H1 (cell line): ENCODE measurements at regions not wholly inside any gene's neighbourhood (a gene's known extent, or its start where the extent isn't known, plus 50 kb on each side); places are given as distances from the start of the nearest gene placed in this dataset.

Source experiments
- CTCF ChIA-PET: fragments of 300-600 bp; sonication (Branson Sonifier 250); formaldehyde crosslinking; loops from one replicate; lab custom pipeline; 2021; ENCODE audit not compliant: partially characterized antibody; lab: Charles Lee
- POLR2A ChIA-PET: fragments of 300-600 bp; sonication (Branson Sonifier 250); formaldehyde crosslinking; loops from one replicate; lab custom pipeline; 2021; ENCODE audit warnings: inconsistent platforms; ENCODE audit not compliant: partially characterized antibody; lab: Charles Lee
- DNase-seq, 2 experiments: peaks; one replicate each; pipeline versions ENCODE4 v3.0.0 to v3.0.0-alpha.2; 2010 to 2022; ENCODE audit warnings: low spot score in 2 of 2, low read depth in 1 of 2, mixed read lengths in 1 of 2
- FAIRE-seq: peaks from 2 replicates; lab custom pipeline; 2011; peaks lifted over from hg19 to GRCh38; lab: Jason Lieb, UNC
- H2AFZ ChIP-seq: 2 replicates; pipeline ENCODE4 v1.8.1; 2012; ENCODE audit warnings: low read length, inconsistent platforms
- H2AK5ac ChIP-seq: 2 replicates; pipeline ENCODE4 v1.6.1; 2013; ENCODE audit warnings: low read depth, low read length
- H2BK120ac ChIP-seq: replicated peaks from 2 replicates; pipeline ENCODE3; 2013; ENCODE audit warnings: low read depth, low read length, inconsistent platforms
- H2BK12ac ChIP-seq: 2 replicates; pipeline ENCODE4 v1.6.1; 2013; ENCODE audit warnings: low read depth, low read length
- H2BK15ac ChIP-seq: 2 replicates; pipeline ENCODE4 v1.6.1; 2013; ENCODE audit warnings: low read length
- H2BK20ac ChIP-seq: 2 replicates; pipeline ENCODE4 v1.6.1; 2013; ENCODE audit warnings: low read length
- H2BK5ac ChIP-seq: 2 replicates; pipeline ENCODE4 v1.6.1; 2013; ENCODE audit warnings: low read depth, low read length
- H3K14ac ChIP-seq: 2 replicates; pipeline ENCODE4 v1.6.1; 2013; ENCODE audit warnings: inconsistent platforms; ENCODE audit not compliant: insufficient read length
- H3K18ac ChIP-seq: 2 replicates; pipeline ENCODE4 v1.6.1; 2013; ENCODE audit warnings: low read length; ENCODE audit errors: extremely low read depth
- H3K23ac ChIP-seq: 2 replicates; pipeline ENCODE4 v1.6.1; 2013; ENCODE audit warnings: inconsistent platforms; ENCODE audit not compliant: insufficient read length
- H3K23me2 ChIP-seq: 2 replicates; pipeline ENCODE4 v1.6.1; 2013; ENCODE audit warnings: low read depth, low read length
- H3K27ac ChIP-seq: 2 replicates; pipeline ENCODE4 v1.6.1; 2011; ENCODE audit warnings: low read depth, low read length, inconsistent platforms
- H3K27me3 ChIP-seq, 4 experiments: replicated peaks in 1 of 4; 1 replicate in 1 of 4; 2 replicates in 3 of 4; pipeline versions ENCODE4 v1.6.1 to v1.8.1; 2011 to 2013; ENCODE audit warnings: low read length in 3 of 4, mild to moderate bottlenecking in 3 of 4, inconsistent platforms in 2 of 4, mixed read lengths in 2 of 4, moderate library complexity in 1 of 4; ENCODE audit not compliant: control insufficient read depth in 3 of 4, insufficient read depth in 3 of 4; ENCODE audit errors: extremely low read depth in 1 of 4
- H3K36me3 ChIP-seq, 4 experiments: 2 replicates each; pipeline versions ENCODE4 v1.6.1 to v1.8.1; 2011 to 2013; ENCODE audit warnings: mild to moderate bottlenecking in 4 of 4, low read length in 3 of 4, moderate library complexity in 2 of 4, control low read depth in 1 of 4, inconsistent platforms in 1 of 4; ENCODE audit not compliant: insufficient read depth in 4 of 4, control insufficient read depth in 2 of 4
- H3K4ac ChIP-seq: replicated peaks from 2 replicates; pipeline ENCODE3; 2013; ENCODE audit warnings: low read length, low read depth, mixed read lengths, inconsistent platforms; ENCODE audit not compliant: insufficient read length
- H3K4me1 ChIP-seq, 4 experiments: replicated peaks in 1 of 4; 1 replicate in 1 of 4; 2 replicates in 3 of 4; pipeline versions ENCODE4 v1.6.1 to v1.8.1; 2011 to 2013; ENCODE audit warnings: low read length in 3 of 4, inconsistent platforms in 2 of 4, mixed read lengths in 1 of 4; ENCODE audit not compliant: insufficient read depth in 4 of 4, control insufficient read depth in 3 of 4
- H3K4me2 ChIP-seq, 2 experiments: 2 replicates each; pipeline versions ENCODE4 v1.6.1 to v1.8.1; 2011 to 2013; ENCODE audit warnings: low read depth in 2 of 2, low read length in 2 of 2, control low read depth in 1 of 2, inconsistent platforms in 1 of 2, mild to moderate bottlenecking in 1 of 2; ENCODE audit not compliant: insufficient read depth in 1 of 2
- H3K4me3 ChIP-seq, 4 experiments: fragments of 200-600, 300-600 bp in 1 of 4; sonication (generic), shearing (Covaris generic), sonication (Bioruptor Twin) in 1 of 4; 2 replicates each; pipeline versions ENCODE4 v1.5.1 to v1.8.1; 2011 to 2016; ENCODE audit warnings: low read length in 4 of 4, low read depth in 3 of 4, control low read depth in 2 of 4, inconsistent platforms in 2 of 4, mild to moderate bottlenecking in 2 of 4, mixed read lengths in 1 of 4, moderate library complexity in 1 of 4; ENCODE audit not compliant: insufficient read depth in 2 of 4; ENCODE audit errors: extremely low read depth in 1 of 4
- H3K56ac ChIP-seq: replicated peaks from 2 replicates; pipeline ENCODE3; 2013; ENCODE audit warnings: low read depth, mild to moderate bottlenecking, mixed read lengths, low read length, inconsistent platforms; ENCODE audit not compliant: insufficient read length
- H3K79me1 ChIP-seq: 2 replicates; pipeline ENCODE4 v1.6.1; 2013; ENCODE audit warnings: low read depth, low read length, control low read depth
- H3K79me2 ChIP-seq, 2 experiments: 2 replicates each; pipeline versions ENCODE4 v1.6.1 to v1.8.1; 2012 to 2013; ENCODE audit warnings: low read length in 2 of 2, mild to moderate bottlenecking in 2 of 2, inconsistent platforms in 1 of 2; ENCODE audit not compliant: insufficient read depth in 2 of 2, control insufficient read depth in 1 of 2
- H3K9ac ChIP-seq, 4 experiments: replicated peaks in 1 of 4; 1 replicate in 1 of 4; 2 replicates in 3 of 4; pipeline versions ENCODE4 v1.6.1 to v1.8.1; 2011 to 2013; ENCODE audit warnings: low read depth in 3 of 4, low read length in 3 of 4, control low read depth in 2 of 4, mild to moderate bottlenecking in 2 of 4, moderate library complexity in 2 of 4, inconsistent platforms in 1 of 4; ENCODE audit errors: extremely low read depth in 1 of 4
- H3K9me3 ChIP-seq, 2 experiments: 2 replicates each; pipeline versions ENCODE4 v1.6.1 to v1.8.1; 2012 to 2013; ENCODE audit warnings: mild to moderate bottlenecking in 2 of 2, moderate library complexity in 2 of 2, control low read depth in 1 of 2, inconsistent platforms in 1 of 2, low read depth in 1 of 2, low read length in 1 of 2, mixed read lengths in 1 of 2; ENCODE audit not compliant: insufficient read depth in 2 of 2
- H4K20me1 ChIP-seq, 2 experiments: replicated peaks in 1 of 2; 2 replicates each; pipeline versions ENCODE3 to v1.8.1; 2011 to 2013; ENCODE audit warnings: inconsistent platforms in 2 of 2, low read length in 2 of 2, mild to moderate bottlenecking in 1 of 2; ENCODE audit not compliant: insufficient read depth in 2 of 2, control insufficient read depth in 1 of 2
- H4K5ac ChIP-seq: 2 replicates; pipeline ENCODE4 v1.6.1; 2013; ENCODE audit warnings: low read length, low read depth, mixed read lengths, inconsistent platforms; ENCODE audit not compliant: insufficient read length
- H4K8ac ChIP-seq: 2 replicates; pipeline ENCODE4 v1.8.0; 2013; ENCODE audit warnings: mild to moderate bottlenecking, moderate library complexity, low read length, inconsistent platforms; ENCODE audit not compliant: insufficient read depth; ENCODE audit errors: extremely low read depth
- H4K91ac ChIP-seq: replicated peaks from 2 replicates; pipeline ENCODE3; 2013; ENCODE audit warnings: low read length, mixed read lengths, inconsistent platforms; ENCODE audit not compliant: insufficient read length
- BCL11A ChIP-seq, 2 experiments: IDR thresholded peaks; one replicate each; pipeline ENCODE4 v1.6.1; 2011; ENCODE audit warnings: low read depth in 2 of 2, low read length in 2 of 2, mild to moderate bottlenecking in 2 of 2
- BRCA1 ChIP-seq: IDR thresholded peaks from 2 replicates; pipeline ENCODE4 v1.6.1; 2012; ENCODE audit warnings: low read depth, low read length, improper control_type of control experiment
- CBX5 ChIP-seq: fragments of 300-800, 300-1000 bp; sonication (generic); IDR thresholded peaks from 2 replicates; pipeline ENCODE4 v1.7.1; 2016; ENCODE audit warnings: antibody characterized with exemption, low read length, low read depth
- CHD1 ChIP-seq: IDR thresholded peaks from 2 replicates; pipeline ENCODE4 v1.6.1; 2012; ENCODE audit warnings: low read depth, low read length, improper control_type of control experiment
- CREB1 ChIP-seq: IDR thresholded peaks from 2 replicates; pipeline ENCODE4 v1.6.1; 2012; ENCODE audit warnings: inconsistent platforms
- EP300 ChIP-seq, 2 experiments: IDR thresholded peaks; 1 replicate in 1 of 2; 2 replicates in 1 of 2; pipeline ENCODE4 v1.6.1; 2011 to 2012; ENCODE audit warnings: low read depth in 2 of 2, low read length in 2 of 2, mild to moderate bottlenecking in 2 of 2, borderline replicate concordance in 1 of 2, inconsistent platforms in 1 of 2, moderate library complexity in 1 of 2
- JUND ChIP-seq: IDR thresholded peaks from 2 replicates; pipeline ENCODE4 v1.6.1; 2011; ENCODE audit warnings: mild to moderate bottlenecking, improper control_type of control experiment, low read length
- KDM1A ChIP-seq: fragments of 200-600, 300-600 bp; sonication (generic); IDR thresholded peaks from 2 replicates; pipeline ENCODE4 v1.7.1; 2016; ENCODE audit warnings: mild to moderate bottlenecking, low read length, borderline replicate concordance
- NANOG ChIP-seq: IDR thresholded peaks from 2 replicates; pipeline ENCODE4 v1.6.1; 2011; ENCODE audit warnings: low read length, low read depth, mild to moderate bottlenecking, inconsistent platforms; ENCODE audit not compliant: insufficient read depth, poor library complexity, severe bottlenecking
- SIN3A ChIP-seq, 2 experiments: IDR thresholded peaks in 1 of 2; conservative IDR thresholded peaks in 1 of 2; 2 replicates each; pipeline ENCODE4 v1.6.1; 2011 to 2012; ENCODE audit warnings: low read length in 2 of 2, improper control_type of control experiment in 1 of 2, low read depth in 1 of 2, mild to moderate bottlenecking in 1 of 2
- SIRT6 ChIP-seq: IDR thresholded peaks from one replicate; pipeline ENCODE4 v1.7.1; 2012; ENCODE audit warnings: low read length, inconsistent platforms
- SRF ChIP-seq: IDR thresholded peaks from 2 replicates; pipeline ENCODE4 v1.6.1; 2011; ENCODE audit warnings: mild to moderate bottlenecking, low read depth, low read length, moderate library complexity
- TBP ChIP-seq: IDR thresholded peaks from 2 replicates; pipeline ENCODE4 v1.6.1; 2011; ENCODE audit warnings: low read depth, low read length, improper control_type of control experiment
- TCF12 ChIP-seq: IDR thresholded peaks from 2 replicates; pipeline ENCODE4 v1.6.1; 2011; ENCODE audit warnings: low read depth, mild to moderate bottlenecking, low read length
- TEAD4 ChIP-seq: IDR thresholded peaks from 2 replicates; pipeline ENCODE4 v1.6.1; 2012; ENCODE audit warnings: low read depth, low read length, inconsistent platforms, mixed read lengths
- WGBS, 2 experiments: shearing (Covaris generic) in 1 of 2; methylation state at CpG; one replicate each; pipeline versions ENCODE4 v1.1.6 to v1.1.7; 2013 to 2015; ENCODE audit warnings: low lambda C conversion rate in 2 of 2, mixed read lengths in 2 of 2, inconsistent platforms in 1 of 2, low coverage in 1 of 2, missing lambda C conversion rate in 1 of 2; ENCODE audit not compliant: insufficient replicate concordance in 2 of 2, insufficient coverage in 1 of 2, insufficient read length in 1 of 2; ENCODE audit errors: extremely low coverage in 1 of 2, missing lambda C conversion rate in 1 of 2; 5-methylcytosine and 5-hydroxymethylcytosine counted together
- TF ChIP-seq, protein P1 (sequence below): IDR thresholded peaks from 2 replicates; pipeline ENCODE4 v1.6.1; 2011; ENCODE audit warnings: low read depth, mild to moderate bottlenecking, low read length; ENCODE audit not compliant: insufficient read depth

DNA sequence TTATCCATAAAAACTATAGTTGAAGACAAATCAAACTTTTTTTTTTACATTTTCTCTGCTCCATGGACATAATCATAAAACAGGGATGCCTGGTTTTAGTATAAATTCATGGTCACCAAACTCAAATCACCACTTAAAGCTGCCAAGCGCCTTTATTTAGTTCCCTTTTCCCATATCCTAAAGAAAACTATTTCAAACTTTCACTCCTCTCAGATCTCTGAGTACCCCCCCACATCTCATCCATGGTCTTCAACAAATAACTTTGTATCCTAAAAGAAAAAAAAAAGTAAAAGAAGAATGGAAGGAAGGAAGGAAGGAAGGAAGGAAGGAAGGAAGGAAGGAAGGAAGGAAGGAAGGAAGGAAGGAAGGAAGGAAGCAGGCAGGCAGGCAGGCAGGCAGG lies 1438.7 kb downstream of the C4orf33 start:
- Histone ChIP-seq H3K9ac (no peak overlapping the region), H3K27me3 (no peaks in the 10 kb centered on the region), H2BK15ac (no peak overlapping the region), H3K4me1 (no peaks in the 10 kb centered on the region), H4K91ac (no peak overlapping the region), H3K4ac (no peak overlapping the region), H4K5ac (no peak overlapping the region), H4K20me1 (no peaks in the 10 kb centered on the region), H3K23me2 (no peaks in the 10 kb centered on the region), H3K9me3 (no peaks in the 10 kb centered on the region), H3K56ac (no peak overlapping the region), H2BK20ac (no peak overlapping the region), H2BK12ac (no peak overlapping the region), H3K4me2 (no peak overlapping the region), H3K79me2 (no peaks in the 10 kb centered on the region), H2AFZ (no peak overlapping the region), H3K18ac (no peak overlapping the region), H2BK5ac (no peak overlapping the region), H3K14ac (no peak overlapping the region), H3K4me3 (no peak overlapping the region), H3K27ac (no peak overlapping the region), H2BK120ac (no peak overlapping the region), H3K36me3 (no peaks in the 10 kb centered on the region), H2AK5ac (no peak overlapping the region), H3K79me1 (no peaks in the 10 kb centered on the region), H3K23ac (no peak overlapping the region), H4K8ac (no peak overlapping the region)
- POLR2A ChIA-PET = no interaction called here
- 53% methylated on average over 1 of the region's 1 CpG; no CpG with 5 or more reads in 1 of the 2 experiments for WGBS, 2 experiments
- FAIRE-seq = no peak
- CTCF ChIA-PET = interaction anchor here (0.8 kb wide), 1 partner anchor 604 kb away, joined by 3 read pairs; no protein-coding TSS in a partner anchor
- no peak for DNase-seq
- TF ChIP-seq SIRT6 (no peak), EP300 (IDR thresholded peaks at IDR 0.05; ENCODE audit: borderline replicate concordance in 1 of 2, low read depth in 2 of 2, low read length in 2 of 2) (no peak), TBP (no peak), TCF12 (no peak), SIN3A (conservative IDR thresholded peaks at IDR 0.05 in 1 of 2, IDR thresholded peaks at IDR 0.05 in 1 of 2; ENCODE audit: low read depth in 1 of 2, low read length in 2 of 2) (no peak), JUND (no peak), SRF (no peak), TEAD4 (no peak), CBX5 (no peak), KDM1A (no peak), BCL11A (IDR thresholded peaks at IDR 0.05; ENCODE audit: low read depth in 2 of 2, low read length in 2 of 2) (no peak), NANOG (no peak), CREB1 (no peak), CHD1 (no peak), BRCA1 (no peak)
- TF ChIP-seq, protein P1, sequence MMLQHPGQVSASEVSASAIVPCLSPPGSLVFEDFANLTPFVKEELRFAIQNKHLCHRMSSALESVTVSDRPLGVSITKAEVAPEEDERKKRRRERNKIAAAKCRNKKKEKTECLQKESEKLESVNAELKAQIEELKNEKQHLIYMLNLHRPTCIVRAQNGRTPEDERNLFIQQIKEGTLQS = no peak
